NT2/D1 (cell line): ENCODE measurements at regions not wholly inside any gene's neighbourhood (a gene's known extent, or its start where the extent isn't known, plus 50 kb on each side); places are given as distances from the start of the nearest gene placed in this dataset.
A peak's percentile ranks its signal among the peaks of the same experiment; 100 is the strongest.

ENCODE experiments used
- DNase-seq: peaks from one replicate; pipeline ENCODE4 v3.0.0-alpha.2; 2011; ENCODE audit warnings: low read depth, low spot score
- H3K27me3 ChIP-seq: 2 replicates; pipeline ENCODE4 v1.6.0; 2011; ENCODE audit warnings: mild to moderate bottlenecking; ENCODE audit not compliant: insufficient read length, insufficient read depth
- H3K36me3 ChIP-seq: 2 replicates; pipeline ENCODE4 v1.6.1; 2011; ENCODE audit warnings: mild to moderate bottlenecking, low read length, mixed read lengths; ENCODE audit not compliant: insufficient read depth, insufficient read length
- H3K4me1 ChIP-seq: 2 replicates; pipeline ENCODE4 v1.5.1; 2011; ENCODE audit not compliant: insufficient read depth, insufficient read length
- H3K4me3 ChIP-seq: 2 replicates; pipeline ENCODE4 v1.5.1; 2011; ENCODE audit warnings: low read depth; ENCODE audit not compliant: insufficient read length
- H3K9ac ChIP-seq: 2 replicates; pipeline ENCODE4 v1.6.0; 2011; ENCODE audit warnings: low read depth; ENCODE audit not compliant: insufficient read length
- H3K9me3 ChIP-seq: 2 replicates; pipeline ENCODE4 v1.5.1; 2011; ENCODE audit warnings: mild to moderate bottlenecking, low read length; ENCODE audit not compliant: insufficient read depth
- SUZ12 ChIP-seq: IDR thresholded peaks from 2 replicates; pipeline ENCODE4 v1.6.1; 2011; ENCODE audit not compliant: insufficient read length, insufficient read depth; ENCODE audit errors: extremely low read depth
- YY1 ChIP-seq: IDR thresholded peaks from 2 replicates; pipeline ENCODE4 v1.6.1; 2011; ENCODE audit not compliant: insufficient read length, insufficient read depth
- ZNF274 ChIP-seq: IDR thresholded peaks from 2 replicates; pipeline ENCODE4 v1.6.1; 2011; ENCODE audit warnings: mild to moderate bottlenecking, low read depth, low read length

DNA sequence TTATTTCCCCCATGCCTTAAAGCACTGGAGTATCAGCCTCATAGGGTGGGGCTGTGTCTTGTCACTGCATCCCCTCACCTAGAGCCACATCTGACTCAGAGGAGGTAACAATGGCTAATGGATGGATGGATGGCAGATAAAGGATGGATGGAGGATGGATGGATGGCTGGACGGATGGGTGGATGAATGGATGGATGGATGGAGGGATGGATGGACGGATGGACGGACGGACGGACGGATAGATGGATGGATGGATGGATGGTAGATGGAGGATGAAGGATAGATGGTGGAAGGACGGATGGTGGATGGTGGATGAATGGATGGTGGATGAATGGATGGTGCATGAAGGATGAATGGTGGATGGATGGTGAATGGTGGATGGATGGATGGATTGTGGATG is 77.2 kb downstream of the PDGFA start:
- Histone ChIP-seq H3K9me3 (no peaks in the 10 kb centered on the region; the same call in 1 of the 2 replicates), H3K36me3 (no peaks in the 10 kb centered on the region), H3K4me1 (peaks cover 26% of the 10 kb centered on the region), H3K4me3 (no peak overlapping the region), H3K9ac (no peak overlapping the region), H3K27me3 (peaks cover 3% of the 10 kb centered on the region)
- DNase-seq = no peak
- TF ChIP-seq YY1 (no peak), SUZ12 (no peak), ZNF274 (no peak)

DNA sequence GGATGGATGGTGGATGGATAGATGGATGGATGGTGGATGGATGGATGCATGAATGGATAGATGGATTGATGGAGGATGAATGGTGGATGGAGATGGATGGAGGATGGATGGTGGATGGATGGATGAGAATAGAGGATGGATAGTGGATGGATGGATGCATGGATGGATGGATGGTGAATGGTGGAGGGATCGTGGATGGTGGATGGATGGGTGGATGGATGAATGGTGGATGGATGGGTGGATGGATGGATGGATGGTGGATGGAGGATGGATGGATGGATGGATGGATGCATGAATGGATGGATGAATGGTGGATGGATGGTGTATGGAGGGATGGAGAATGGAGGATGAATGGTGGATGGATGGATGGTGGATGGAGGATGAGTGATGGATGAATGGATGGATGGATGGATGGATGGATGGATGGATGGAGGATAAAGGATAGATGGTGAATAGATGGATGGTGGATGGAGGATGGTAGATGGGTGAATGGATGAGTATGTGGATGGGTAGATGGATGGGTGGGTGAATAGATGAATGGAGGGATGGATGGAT is 76.3 kb downstream of the PDGFA start:
- no peak overlapping the region for H3K4me3 ChIP-seq
- no peaks in the 10 kb centered on the region; the same call in 1 of the 2 replicates for H3K9me3 ChIP-seq
- DNase-seq = no peak
- H3K27me3 ChIP-seq = peaks cover 1% of the 10 kb centered on the region
- TF ChIP-seq SUZ12 (no peak), ZNF274 (no peak), YY1 (no peak)
- H3K9ac ChIP-seq = no peak overlapping the region
- H3K4me1 ChIP-seq = peaks cover 18% of the 10 kb centered on the region
- H3K36me3 ChIP-seq = no peaks in the 10 kb centered on the region

DNA sequence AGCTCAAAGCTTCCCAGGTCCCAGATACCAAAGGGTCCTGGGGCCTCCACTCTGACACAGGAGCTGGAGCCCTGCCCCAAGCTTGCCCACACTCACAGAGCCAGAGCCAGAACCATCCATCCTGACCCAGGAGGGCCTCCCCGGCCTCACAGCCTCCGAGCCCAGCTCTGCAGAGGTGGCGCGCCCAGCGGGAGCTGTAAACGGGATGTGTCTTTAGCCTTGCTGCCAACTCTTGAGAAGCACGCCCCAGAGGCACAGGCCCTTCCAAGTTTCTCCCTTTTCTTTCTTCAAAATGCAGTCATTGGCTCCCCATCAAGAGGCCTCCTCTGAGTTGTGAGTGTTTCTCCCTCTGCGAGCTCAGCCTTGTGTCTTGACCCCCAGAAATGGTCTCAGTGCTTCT is 75.0 kb downstream of the PDGFA start:
- Histone ChIP-seq H3K9ac (no peak overlapping the region), H3K27me3 (no peaks in the 10 kb centered on the region), H3K4me1 (peaks cover 17% of the 10 kb centered on the region), H3K36me3 (no peaks in the 10 kb centered on the region), H3K4me3 (no peak overlapping the region), H3K9me3 (no peaks in the 10 kb centered on the region; the same call in 1 of the 2 replicates)
- no peak for DNase-seq
- TF ChIP-seq ZNF274 (no peak), SUZ12 (no peak), YY1 (no peak)

DNA sequence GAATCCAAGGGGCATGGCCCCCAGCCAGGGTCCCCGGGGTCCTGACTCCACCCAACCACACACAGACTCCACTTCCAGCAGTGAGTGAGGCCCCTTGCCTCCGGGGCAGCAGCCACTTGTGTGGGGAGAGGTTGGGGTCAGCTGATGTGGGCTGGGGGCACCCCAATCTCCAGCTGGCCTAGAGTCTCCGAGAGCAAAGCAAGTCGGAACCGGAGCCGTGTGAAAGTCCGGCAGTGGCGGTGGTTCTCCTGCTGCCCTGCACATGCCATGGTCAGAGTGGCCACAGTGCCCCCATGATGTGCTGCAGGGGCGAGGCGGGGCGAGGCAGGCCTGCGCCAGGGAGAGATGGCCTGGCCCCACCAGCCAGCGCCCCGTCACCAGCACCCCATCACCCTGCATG is 74.6 kb downstream of the PDGFA start:
- H3K4me1 ChIP-seq = peaks cover 17% of the 10 kb centered on the region
- TF ChIP-seq YY1 (no peak), ZNF274 (no peak), SUZ12 (no peak)
- peak overlapping the region; percentile 24 for H3K9ac ChIP-seq
- DNase-seq = no peak
- H3K27me3 ChIP-seq = no peaks in the 10 kb centered on the region
- no peaks in the 10 kb centered on the region; the same call in 1 of the 2 replicates for H3K9me3 ChIP-seq
- H3K36me3 ChIP-seq = no peaks in the 10 kb centered on the region
- no peak overlapping the region for H3K4me3 ChIP-seq

DNA sequence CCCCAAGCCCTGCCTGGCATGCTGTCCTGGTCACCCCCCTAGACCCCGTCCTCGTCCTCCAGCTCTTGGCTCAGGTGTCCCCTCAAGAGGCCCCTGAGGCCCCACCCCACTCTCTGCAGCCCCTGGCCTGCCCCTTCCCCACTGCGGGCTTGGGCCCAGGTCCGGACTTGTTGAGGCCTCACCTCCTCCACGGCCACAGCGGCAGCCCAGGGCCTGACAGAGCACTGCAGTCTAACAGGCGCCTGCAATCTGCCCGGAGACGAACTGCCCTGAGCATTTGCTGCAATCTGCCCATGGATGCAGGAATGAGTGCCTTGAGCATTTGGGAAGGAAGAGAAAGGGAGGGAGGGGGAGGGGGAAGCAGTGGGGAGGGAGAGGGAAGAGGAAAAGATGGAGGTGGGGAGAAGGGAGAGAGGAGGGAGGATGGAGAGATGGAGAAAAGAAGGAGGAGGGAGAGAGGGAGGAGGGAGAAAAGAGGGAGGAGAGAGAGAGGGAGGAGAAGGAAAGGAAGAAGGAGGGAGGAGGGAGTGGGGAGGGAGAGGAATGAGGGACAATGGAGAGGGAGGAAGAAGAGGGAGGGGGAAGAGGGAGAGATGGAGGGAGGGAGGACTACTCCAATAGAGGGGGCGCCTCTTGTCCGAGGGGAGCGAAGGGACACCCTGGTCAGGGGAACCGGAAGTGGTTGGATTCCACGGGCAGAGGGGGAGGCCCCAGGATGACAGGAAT is 73.9 kb downstream of the PDGFA start:
- peaks cover 18% of the 10 kb centered on the region for H3K4me1 ChIP-seq
- TF ChIP-seq SUZ12 (no peak), ZNF274 (no peak), YY1 (no peak)
- H3K4me3 ChIP-seq = no peak overlapping the region
- H3K9ac ChIP-seq = peak overlapping the region; percentile 24
- no peaks in the 10 kb centered on the region for H3K27me3 ChIP-seq
- H3K36me3 ChIP-seq = no peaks in the 10 kb centered on the region
- DNase-seq = no peak
- H3K9me3 ChIP-seq = no peaks in the 10 kb centered on the region; the same call in 1 of the 2 replicates

DNA sequence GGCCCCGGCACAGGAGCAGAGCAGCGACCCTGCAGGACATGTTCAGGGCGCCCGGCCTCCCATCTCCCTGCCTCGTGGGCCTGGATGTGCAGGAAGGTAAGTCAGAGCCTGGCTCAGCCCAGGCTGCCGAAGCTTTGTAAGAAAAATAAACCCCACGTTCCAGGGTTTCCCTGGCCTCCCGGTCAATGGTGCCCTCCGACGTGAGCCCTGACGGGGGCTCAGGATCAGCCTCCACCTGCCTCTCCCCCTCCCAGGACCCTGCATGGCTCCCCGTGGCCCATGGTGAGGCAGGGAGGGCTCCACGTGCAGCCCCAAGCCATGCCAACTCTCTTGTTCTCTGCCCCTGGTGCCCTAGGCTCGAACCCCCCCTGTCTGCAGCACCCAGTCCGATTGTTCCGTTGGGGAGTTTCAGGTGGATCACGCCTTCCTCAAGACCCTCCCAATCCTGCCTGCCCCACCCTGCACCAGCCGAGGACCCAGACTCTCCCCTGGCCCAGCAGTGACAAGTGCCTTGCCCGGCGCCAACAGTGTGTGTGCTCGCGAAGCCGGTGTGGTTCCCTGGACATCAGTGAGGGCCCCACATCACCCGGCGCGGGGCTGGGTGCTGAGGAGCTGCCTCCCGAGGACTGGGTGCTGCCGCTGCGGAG is 73.2 kb downstream of the PDGFA start:
- DNase-seq = no peak
- no peaks in the 10 kb centered on the region for H3K27me3 ChIP-seq
- no peaks in the 10 kb centered on the region; the same call in 1 of the 2 replicates for H3K9me3 ChIP-seq
- peaks cover 22% of the 10 kb centered on the region for H3K4me1 ChIP-seq
- TF ChIP-seq ZNF274 (no peak), SUZ12 (no peak), YY1 (no peak)
- no peak overlapping the region for H3K4me3 ChIP-seq
- no peaks in the 10 kb centered on the region for H3K36me3 ChIP-seq
- H3K9ac ChIP-seq = no peak overlapping the region
